ENCODE measurements at regions not wholly inside any gene's neighbourhood (a gene's known extent, or its start where the extent isn't known, plus 50 kb on each side); places are given as distances from the start of the nearest gene placed in this dataset.

GRCh38 chrX:9211269-9211668 is 177.3 kb upstream of the FAM9B start:
- TF ChIP-seq CTCF (IDR thresholded peaks at IDR 0.05; ENCODE audit: insufficient read depth, low read length) = no peak
- TF ChIP-seq POLR2AphosphoS5 (IDR thresholded peaks at IDR 0.05; ENCODE audit: low read depth) = no peak
- TF ChIP-seq GABPA (IDR thresholded peaks at IDR 0.05; ENCODE audit: low read depth) = no peak
- no peak for TF ChIP-seq REST (IDR thresholded peaks at IDR 0.05; ENCODE audit: insufficient replicate concordance, low read depth)
- peak; percentile 68 for TF ChIP-seq SPI1 (IDR thresholded peaks at IDR 0.05; ENCODE audit: borderline replicate concordance, low read depth)
